ENCODE measurements at regions not wholly inside any gene's neighbourhood (a gene's known extent, or its start where the extent isn't known, plus 50 kb on each side); places are given as distances from the start of the nearest gene placed in this dataset.

- no peak for FAIRE-seq
- TF ChIP-seq CTCF (IDR thresholded peaks at IDR 0.05; ENCODE audit: insufficient read depth, missing control alignments): no peak
- DNase-seq (ENCODE audit: insufficient read length, low spot score): no peak
Observed at GRCh38 chr22:49261616-49262015, 566.1 kb downstream of the BRD1 start.

GRCh38 chr22:49260681-49261580 is 566.7 kb downstream of the BRD1 start:
- DNase-seq (ENCODE audit: insufficient read length, low spot score) (no peak), FAIRE-seq (no peak)
- no peak for TF ChIP-seq CTCF (IDR thresholded peaks at IDR 0.05; ENCODE audit: insufficient read depth, missing control alignments)

- DNase-seq (ENCODE audit: insufficient read length, low spot score): no peak
- FAIRE-seq: no peak
- no peak for TF ChIP-seq CTCF (IDR thresholded peaks at IDR 0.05; ENCODE audit: insufficient read depth, missing control alignments)
Observed at GRCh38 chr22:49259839-49260615, 567.6 kb downstream of the BRD1 start.

- FAIRE-seq (no peak), DNase-seq (ENCODE audit: insufficient read length, low spot score) (no peak)
- no peak for TF ChIP-seq CTCF (IDR thresholded peaks at IDR 0.05; ENCODE audit: insufficient read depth, missing control alignments)
Observed at GRCh38 chr22:49258107-49259010, 569.3 kb downstream of the BRD1 start.

GRCh38 chr22:49257551-49257961 is 570.1 kb downstream of the BRD1 start:
- DNase-seq (ENCODE audit: insufficient read length, low spot score) (no peak), FAIRE-seq (no peak)
- no peak for TF ChIP-seq CTCF (IDR thresholded peaks at IDR 0.05; ENCODE audit: insufficient read depth, missing control alignments)

GRCh38 chr22:49255741-49256318 is 571.8 kb downstream of the BRD1 start:
- DNase-seq (ENCODE audit: insufficient read length, low spot score) (no peak), FAIRE-seq (no peak)
- no peak for TF ChIP-seq CTCF (IDR thresholded peaks at IDR 0.05; ENCODE audit: insufficient read depth, missing control alignments)

Measured in D721Med (cell line).